Activated T-cell treated with anti-CD3 and anti-CD28 coated beads, Interleukin-2, amount 50 U/mL, for 24 hours (primary cell): ENCODE measurements at regions not wholly inside any gene's neighbourhood (a gene's known extent, or its start where the extent isn't known, plus 50 kb on each side); places are given as distances from the start of the nearest gene placed in this dataset.
"Not testable (repeated sequence)": the region's sequence is repeated elsewhere in the genome, so short reads cannot be mapped to it uniquely, and the experiment has no call there.

Source experiments
- DNase-seq: peaks from one replicate; pipeline ENCODE4 v3.0.0-alpha.2; 2020
- H3K27ac Mint-ChIP-seq: 2 replicates; pipeline ENCODE4 v1.8.0; 2020; ENCODE audit warnings: mild to moderate bottlenecking, mixed read lengths
- H3K27me3 Mint-ChIP-seq: 2 replicates; pipeline ENCODE4 v1.8.0; 2020; ENCODE audit warnings: mixed read lengths
- H3K36me3 Mint-ChIP-seq: 2 replicates; pipeline ENCODE4 v1.8.0; 2020; ENCODE audit warnings: low read depth, mixed read lengths
- H3K4me1 Mint-ChIP-seq: 2 replicates; pipeline ENCODE4 v1.8.0; 2020; ENCODE audit warnings: low read depth, mixed read lengths
- H3K4me3 Mint-ChIP-seq: 2 replicates; pipeline ENCODE4 v1.8.0; 2020; ENCODE audit warnings: mild to moderate bottlenecking, moderate library complexity, mixed read lengths
- H3K9me3 Mint-ChIP-seq: 2 replicates; pipeline ENCODE4 v1.8.0; 2020; ENCODE audit warnings: mixed read lengths

DNA sequence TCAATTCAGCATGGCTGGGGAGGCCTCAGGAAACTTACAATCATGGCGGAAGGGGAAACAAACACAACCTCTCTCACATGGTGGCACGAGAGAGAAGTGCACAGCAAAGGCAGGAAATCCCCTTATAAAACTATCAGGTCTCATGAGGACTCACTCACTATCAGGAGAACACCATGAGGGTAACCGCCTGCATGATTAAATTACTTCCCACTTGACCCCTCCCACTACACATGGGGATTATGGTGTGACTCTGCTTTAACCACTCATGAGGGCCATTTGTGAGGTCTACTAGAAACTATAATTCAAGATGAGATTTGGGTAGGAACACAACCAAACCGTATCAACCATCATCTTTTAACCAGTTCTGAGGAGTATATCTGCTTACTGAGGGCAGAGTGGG lies 387.4 kb upstream of the NFIA start:
- Mint-ChIP-seq H3K4me1 (no peaks in the 10 kb centered on the region), H3K27ac (no peak overlapping the region), H3K27me3 (no peaks in the 10 kb centered on the region), H3K9me3 (peaks cover 2% of the 10 kb centered on the region), H3K36me3 (no peaks in the 10 kb centered on the region), H3K4me3 (no peak overlapping the region)
- no peak for DNase-seq

DNA sequence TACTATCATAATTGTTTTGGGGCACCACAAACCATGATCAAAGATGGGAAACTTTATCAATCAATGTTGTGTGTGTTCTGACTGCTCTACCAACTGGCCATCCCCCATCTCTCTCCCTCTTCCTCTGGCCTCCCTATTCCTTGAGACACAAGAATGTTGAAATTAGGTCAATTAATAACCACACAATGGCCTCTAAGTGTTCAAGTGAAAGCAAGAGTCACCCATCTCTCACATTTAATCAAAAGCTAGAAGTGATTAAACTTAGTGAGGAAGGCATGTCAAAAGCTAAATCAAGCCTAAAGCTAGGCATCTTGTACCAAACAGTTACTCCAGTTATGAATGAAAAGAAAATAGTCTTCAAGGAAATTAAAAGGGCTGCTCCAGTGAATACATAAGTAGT lies 390.3 kb upstream of the NFIA start:
- Mint-ChIP-seq H3K4me3 (no peak overlapping the region), H3K9me3 (peaks cover 8% of the 10 kb centered on the region), H3K27ac (no peak overlapping the region), H3K27me3 (no peaks in the 10 kb centered on the region), H3K36me3 (no peaks in the 10 kb centered on the region), H3K4me1 (no peaks in the 10 kb centered on the region)
- no peak for DNase-seq

DNA sequence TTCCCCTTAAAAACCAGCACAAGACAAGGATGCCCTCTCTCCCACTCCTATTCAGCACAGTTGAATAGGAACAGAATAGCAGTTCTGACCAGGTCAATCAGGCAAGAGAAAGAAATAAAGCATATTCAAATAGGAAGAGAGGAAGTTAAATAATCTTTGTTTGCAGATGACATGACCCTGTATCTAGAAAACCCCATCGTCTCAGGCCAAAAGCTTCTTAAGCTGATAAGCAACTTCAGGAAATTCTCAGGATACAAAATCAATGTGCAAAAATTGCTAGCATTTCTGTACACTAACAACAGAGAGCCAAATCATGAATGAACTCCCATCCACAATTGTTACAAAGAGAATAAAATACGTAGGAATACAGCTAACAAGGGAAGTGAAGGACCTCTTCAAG lies 394.1 kb upstream of the NFIA start:
- not testable (repeated sequence) for H3K4me3 Mint-ChIP-seq, H3K4me1 Mint-ChIP-seq, DNase-seq, H3K27ac Mint-ChIP-seq, H3K36me3 Mint-ChIP-seq, H3K27me3 Mint-ChIP-seq
- H3K9me3 Mint-ChIP-seq: peaks cover 11% of the 10 kb centered on the region

DNA sequence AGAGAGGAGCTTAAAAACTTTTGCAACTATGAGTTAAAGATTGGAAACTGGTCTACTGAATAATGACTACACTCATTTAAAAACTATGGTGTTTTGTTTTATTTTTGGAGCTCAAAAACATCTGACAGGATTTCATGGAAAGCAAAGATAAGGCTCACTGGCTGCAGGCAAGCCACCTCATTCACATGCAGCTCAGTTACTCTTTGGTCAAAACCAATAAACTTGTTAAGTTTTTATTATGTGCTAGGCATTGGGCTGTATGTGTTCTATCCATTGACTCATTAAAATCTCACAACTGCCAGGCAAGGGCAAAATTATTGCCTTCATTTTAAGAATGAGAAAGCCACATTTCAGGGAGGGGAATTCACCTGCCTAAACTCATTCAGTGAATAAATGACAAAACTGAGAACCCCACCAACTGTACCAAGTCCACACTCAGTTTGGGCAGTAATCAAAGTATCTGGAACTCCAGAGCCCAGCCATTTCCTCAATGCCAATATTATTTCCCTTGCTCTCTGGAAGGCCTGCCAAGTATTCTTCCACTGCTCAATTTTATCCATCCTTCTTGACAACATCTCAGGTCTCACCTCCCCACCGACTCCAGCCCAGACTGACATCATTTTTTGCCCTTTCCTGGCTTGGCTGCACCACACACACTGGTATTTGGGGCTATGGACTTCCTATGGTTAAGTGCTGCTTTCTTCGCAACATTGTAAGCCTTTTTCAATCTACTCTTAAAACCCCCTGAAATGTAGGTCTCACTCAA lies 401.1 kb upstream of the NFIA start:
- H3K27ac Mint-ChIP-seq: no peak overlapping the region
- no peaks in the 10 kb centered on the region for H3K36me3 Mint-ChIP-seq
- DNase-seq: no peak
- no peaks in the 10 kb centered on the region for H3K9me3 Mint-ChIP-seq
- no peaks in the 10 kb centered on the region for H3K27me3 Mint-ChIP-seq
- no peak overlapping the region for H3K4me3 Mint-ChIP-seq
- H3K4me1 Mint-ChIP-seq: no peaks in the 10 kb centered on the region

DNA sequence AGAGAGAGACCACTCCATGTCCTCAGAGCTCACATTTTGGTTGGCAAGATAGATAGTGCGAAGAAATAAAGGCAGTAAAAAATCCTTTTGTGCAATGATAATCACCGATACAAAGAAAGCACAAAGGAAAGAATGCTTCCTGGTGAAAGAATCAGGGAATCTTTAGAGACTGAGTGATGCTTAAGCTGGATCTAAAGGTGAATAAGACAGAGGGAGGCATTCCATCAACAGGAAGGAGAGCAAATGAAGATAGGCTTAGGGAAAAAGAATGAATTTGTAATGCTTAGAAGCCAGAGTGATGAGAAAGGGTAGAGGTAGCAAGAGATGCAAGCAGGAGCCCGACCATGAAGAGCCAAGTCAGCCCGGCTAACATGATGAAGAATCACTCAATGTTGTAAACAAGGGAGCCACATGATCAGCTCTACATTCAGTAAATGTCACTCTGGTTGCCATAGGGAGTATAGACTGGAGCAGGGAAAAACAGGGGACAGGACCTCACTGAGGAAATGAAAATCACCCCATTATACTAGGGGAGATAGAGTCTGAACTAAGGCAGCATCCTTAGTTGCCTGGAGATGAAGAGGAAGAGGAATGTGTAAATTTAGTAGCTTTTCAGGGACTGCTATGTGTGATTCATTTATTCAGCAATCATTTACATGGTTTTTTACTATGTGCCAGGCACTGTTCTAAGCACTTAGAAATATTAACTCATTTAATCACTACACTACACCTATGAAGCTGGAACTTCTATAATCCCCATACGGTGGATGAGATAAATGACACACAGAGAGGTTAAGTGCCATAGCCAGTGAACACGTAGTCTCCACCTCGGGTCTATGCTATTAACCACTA lies 402.6 kb upstream of the NFIA start:
- Mint-ChIP-seq H3K27me3 (no peaks in the 10 kb centered on the region), H3K27ac (no peak overlapping the region), H3K4me1 (no peaks in the 10 kb centered on the region), H3K9me3 (no peaks in the 10 kb centered on the region), H3K4me3 (no peak overlapping the region), H3K36me3 (no peaks in the 10 kb centered on the region)
- no peak for DNase-seq

DNA sequence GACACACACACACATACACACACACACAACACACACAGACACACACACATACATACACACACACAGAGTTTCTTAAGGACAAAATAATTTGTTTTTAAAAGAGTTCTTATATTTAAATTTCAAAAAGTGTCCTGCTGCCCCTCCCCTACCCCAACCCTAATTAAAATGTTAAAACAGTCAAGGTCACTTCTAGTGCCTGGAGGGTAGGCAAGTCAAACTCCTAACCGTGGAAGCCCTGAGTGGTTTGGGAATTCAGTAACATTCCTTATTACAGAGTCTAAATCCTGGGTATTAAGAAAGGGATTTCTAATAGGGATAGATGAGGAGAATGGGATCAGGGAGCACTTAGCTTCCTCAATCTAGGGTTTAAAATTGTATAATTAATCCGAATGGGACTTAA lies 403.6 kb upstream of the NFIA start:
- no peak for DNase-seq
- Mint-ChIP-seq H3K4me3 (no peak overlapping the region), H3K27ac (no peak overlapping the region), H3K36me3 (no peaks in the 10 kb centered on the region), H3K9me3 (no peaks in the 10 kb centered on the region), H3K4me1 (no peaks in the 10 kb centered on the region), H3K27me3 (no peaks in the 10 kb centered on the region)

DNA sequence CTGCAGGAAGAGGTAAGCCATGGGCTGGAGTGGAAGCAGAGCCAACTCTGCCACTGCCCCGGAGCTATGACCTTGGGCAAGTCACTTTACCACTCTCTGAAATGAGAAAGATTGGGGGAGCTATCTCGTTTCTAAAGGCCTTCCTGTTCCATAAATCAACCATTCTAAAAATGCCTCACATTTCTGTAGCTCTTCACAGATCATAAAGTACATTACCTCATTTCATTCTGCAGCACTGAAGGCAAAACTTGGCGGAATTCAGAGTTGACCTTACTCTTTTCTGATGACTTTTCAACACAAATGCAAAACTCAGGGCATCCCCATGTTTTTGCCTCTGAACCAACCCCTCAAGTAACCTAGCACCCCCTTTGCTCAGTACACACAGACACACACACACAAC lies 404.0 kb upstream of the NFIA start:
- Mint-ChIP-seq H3K4me3 (no peak overlapping the region), H3K4me1 (no peaks in the 10 kb centered on the region), H3K36me3 (no peaks in the 10 kb centered on the region), H3K9me3 (no peaks in the 10 kb centered on the region), H3K27me3 (no peaks in the 10 kb centered on the region), H3K27ac (no peak overlapping the region)
- DNase-seq: no peak

DNA sequence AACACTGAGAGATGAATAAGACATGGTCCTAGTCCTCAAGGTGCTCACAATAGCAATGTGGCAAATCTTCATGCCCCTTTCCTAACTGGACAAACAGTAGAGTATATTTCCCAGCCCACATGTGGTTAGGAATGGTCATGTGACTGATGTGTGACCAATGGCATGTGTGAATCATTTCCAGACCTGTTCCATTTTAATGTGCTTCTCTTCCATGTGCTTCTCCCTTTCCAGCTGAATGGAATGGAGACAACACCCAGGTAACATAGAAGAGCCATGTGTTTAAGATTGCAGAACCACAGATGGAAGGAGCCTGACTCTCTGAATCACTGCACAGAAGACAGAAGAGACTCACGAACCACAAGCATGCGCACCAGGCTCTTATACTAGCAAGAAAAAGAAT lies 409.9 kb upstream of the NFIA start:
- Mint-ChIP-seq H3K4me3 (no peak overlapping the region), H3K9me3 (no peaks in the 10 kb centered on the region), H3K36me3 (no peaks in the 10 kb centered on the region), H3K27me3 (no peaks in the 10 kb centered on the region), H3K4me1 (no peaks in the 10 kb centered on the region), H3K27ac (no peak overlapping the region)
- DNase-seq: no peak

DNA sequence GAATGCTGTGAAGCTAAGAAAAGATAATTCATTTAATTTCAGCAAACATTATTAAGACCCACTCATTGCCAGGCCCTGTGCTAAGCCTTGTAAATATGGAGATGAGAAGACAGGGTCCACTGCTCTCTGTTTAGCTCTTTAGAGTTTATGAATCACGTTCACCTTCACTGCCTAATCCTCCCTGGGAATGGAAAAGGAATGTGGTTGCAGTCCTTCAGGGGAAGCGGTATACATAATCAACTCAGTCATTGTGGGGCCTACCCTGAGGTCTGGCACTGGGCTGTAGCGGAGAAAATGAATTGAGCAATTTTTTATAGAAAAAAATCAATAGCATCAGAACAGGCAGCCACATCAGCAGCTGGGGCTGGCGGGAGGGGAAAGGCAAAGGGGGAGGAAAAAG lies 412.1 kb upstream of the NFIA start:
- Mint-ChIP-seq H3K27me3 (no peaks in the 10 kb centered on the region), H3K4me3 (no peak overlapping the region), H3K4me1 (no peaks in the 10 kb centered on the region), H3K36me3 (no peaks in the 10 kb centered on the region), H3K27ac (no peak overlapping the region), H3K9me3 (no peaks in the 10 kb centered on the region)
- DNase-seq: no peak

DNA sequence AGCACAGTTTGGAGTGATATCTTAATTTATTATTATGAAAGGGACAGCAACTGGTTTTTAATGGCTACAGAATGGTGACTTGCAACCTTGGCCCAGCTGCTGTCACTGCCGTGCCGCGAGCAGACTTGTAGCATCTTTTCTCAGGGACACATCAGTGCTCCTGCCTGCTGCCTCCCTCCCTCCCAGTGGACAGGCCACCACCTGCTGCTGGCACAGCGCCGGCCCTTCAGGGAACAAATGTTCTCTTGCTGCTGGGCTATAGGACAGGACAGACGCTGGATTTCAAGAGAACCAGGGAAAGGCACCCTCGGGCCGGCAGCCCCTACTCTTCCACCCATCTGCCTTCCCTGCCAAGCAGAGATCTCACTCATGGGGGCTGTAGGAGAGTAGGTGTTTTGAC lies 413.8 kb upstream of the NFIA start:
- no peaks in the 10 kb centered on the region for H3K4me1 Mint-ChIP-seq
- no peak overlapping the region for H3K27ac Mint-ChIP-seq
- H3K27me3 Mint-ChIP-seq: no peaks in the 10 kb centered on the region
- H3K36me3 Mint-ChIP-seq: no peaks in the 10 kb centered on the region
- DNase-seq: no peak
- H3K4me3 Mint-ChIP-seq: no peak overlapping the region
- H3K9me3 Mint-ChIP-seq: no peaks in the 10 kb centered on the region

DNA sequence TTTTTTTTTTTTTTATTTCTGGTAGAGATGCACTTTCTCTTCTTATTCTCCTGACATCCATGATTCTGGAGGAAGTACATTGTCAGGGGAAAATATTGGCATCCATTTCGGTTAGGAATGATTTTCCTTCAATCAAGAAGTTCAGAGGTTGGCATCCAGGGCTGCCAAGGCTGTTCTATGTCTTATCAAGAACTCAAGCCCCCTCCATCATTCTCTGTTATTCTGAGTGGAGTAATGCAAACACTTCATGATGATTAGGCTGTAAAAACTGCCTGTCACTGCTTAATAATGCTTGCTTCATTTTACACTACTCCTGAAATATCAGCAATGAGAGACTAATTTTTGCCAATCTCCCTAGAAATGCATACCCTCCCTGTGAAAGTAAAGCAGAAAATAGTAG lies 417.1 kb upstream of the NFIA start:
- no peak overlapping the region for H3K4me3 Mint-ChIP-seq
- DNase-seq: no peak
- no peaks in the 10 kb centered on the region for H3K9me3 Mint-ChIP-seq
- H3K27me3 Mint-ChIP-seq: no peaks in the 10 kb centered on the region
- no peaks in the 10 kb centered on the region for H3K4me1 Mint-ChIP-seq
- H3K27ac Mint-ChIP-seq: no peak overlapping the region
- no peaks in the 10 kb centered on the region for H3K36me3 Mint-ChIP-seq

DNA sequence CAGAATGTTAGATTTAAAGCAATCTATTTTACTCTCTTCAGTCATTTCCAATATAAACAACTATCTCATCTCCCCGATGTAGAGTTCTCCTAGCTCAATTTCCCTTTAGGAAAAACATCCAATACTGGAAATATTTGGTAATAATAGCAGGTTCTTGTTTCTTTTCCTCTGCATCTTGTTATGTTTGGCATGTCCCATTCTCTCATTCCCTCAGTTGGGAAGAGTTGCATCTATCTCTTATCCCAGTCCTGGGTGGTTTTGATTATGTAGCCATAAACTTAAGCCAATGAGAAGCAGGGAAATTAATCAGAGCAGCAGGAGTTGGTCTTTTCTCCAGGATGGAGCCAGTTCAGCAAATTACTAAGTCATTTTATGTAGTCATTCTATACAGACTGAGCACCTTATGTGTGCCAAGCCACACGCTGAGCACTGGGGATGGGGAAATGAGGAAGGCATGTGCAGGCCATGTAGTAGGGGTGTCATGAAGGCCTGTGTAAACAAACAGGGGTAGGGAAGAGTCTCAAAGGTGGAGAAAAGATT lies 418.2 kb upstream of the NFIA start:
- no peaks in the 10 kb centered on the region for H3K9me3 Mint-ChIP-seq

DNA sequence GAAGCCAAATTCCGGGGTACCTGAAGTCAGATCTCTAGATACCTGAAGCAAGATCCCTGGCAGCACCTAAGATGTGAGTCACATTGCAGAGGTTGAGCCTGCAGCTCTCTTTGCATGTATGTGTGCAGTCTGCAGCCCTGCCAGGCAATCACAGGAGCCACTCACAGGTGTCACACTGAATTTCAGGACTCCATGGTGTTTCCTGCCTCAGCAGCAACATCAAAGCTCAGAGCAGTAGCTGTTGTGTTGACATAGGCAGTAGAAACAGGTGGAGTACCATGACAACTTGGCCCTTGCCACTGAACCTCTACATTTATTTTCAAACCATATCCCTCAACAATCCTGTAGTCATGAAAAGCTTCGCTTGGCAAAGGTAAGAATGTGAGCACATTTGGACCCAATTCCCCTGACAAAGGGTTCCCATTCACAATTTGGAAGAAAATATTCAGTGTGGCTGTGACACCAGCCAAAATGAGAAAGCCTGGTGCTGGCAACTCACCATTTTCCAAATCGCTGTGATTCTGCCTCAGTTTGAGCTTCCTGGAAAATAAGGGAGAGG lies 419.8 kb upstream of the NFIA start:
- Mint-ChIP-seq H3K9me3 (no peaks in the 10 kb centered on the region), H3K27me3 (no peaks in the 10 kb centered on the region)

More for the DNA sequence above, 418.2 kb upstream of the NFIA start:
- H3K4me1 Mint-ChIP-seq: no peaks in the 10 kb centered on the region
- H3K27ac Mint-ChIP-seq: no peak overlapping the region
- no peak for DNase-seq
- H3K27me3 Mint-ChIP-seq: no peaks in the 10 kb centered on the region
- H3K36me3 Mint-ChIP-seq: no peaks in the 10 kb centered on the region
- no peak overlapping the region for H3K4me3 Mint-ChIP-seq

DNA sequence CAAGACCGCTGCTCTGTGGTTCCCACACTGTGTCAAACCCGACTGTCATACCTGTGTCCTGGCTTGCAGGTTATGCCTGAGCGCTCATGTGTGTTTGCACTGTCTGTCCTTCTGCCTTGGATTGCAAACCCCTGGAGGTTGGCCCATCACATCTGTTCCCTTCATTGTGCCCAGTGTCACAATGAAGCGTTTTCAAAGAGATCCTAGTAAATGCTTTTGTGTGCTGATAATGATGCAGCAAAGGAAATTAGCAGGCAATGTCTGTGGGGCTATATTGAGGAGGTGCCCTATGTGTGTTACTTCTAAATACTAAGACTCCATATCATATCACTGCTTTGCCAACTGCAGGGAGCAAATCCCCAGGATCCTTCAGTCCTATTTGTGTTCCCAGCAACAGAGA lies 424.4 kb upstream of the NFIA start:
- H3K36me3 Mint-ChIP-seq: no peaks in the 10 kb centered on the region
- H3K9me3 Mint-ChIP-seq: peaks cover 2% of the 10 kb centered on the region
- no peak overlapping the region for H3K4me3 Mint-ChIP-seq
- H3K27ac Mint-ChIP-seq: no peak overlapping the region
- DNase-seq: no peak
- no peaks in the 10 kb centered on the region for H3K27me3 Mint-ChIP-seq
- no peaks in the 10 kb centered on the region for H3K4me1 Mint-ChIP-seq

More for the DNA sequence above, 419.8 kb upstream of the NFIA start:
- no peak for DNase-seq
- no peak overlapping the region for H3K4me3 Mint-ChIP-seq
- no peaks in the 10 kb centered on the region for H3K36me3 Mint-ChIP-seq
- H3K27ac Mint-ChIP-seq: no peak overlapping the region
- no peaks in the 10 kb centered on the region for H3K4me1 Mint-ChIP-seq
